ENCODE measurements at regions not wholly inside any gene's neighbourhood (a gene's known extent, or its start where the extent isn't known, plus 50 kb on each side); places are given as distances from the start of the nearest gene placed in this dataset.

GRCh38 chr12:74849801-74850200, 312.2 kb downstream of the ATXN7L3B start:
- H3K9me3 ChIP-seq (ENCODE audit: control insufficient read depth, insufficient read depth, low read depth, low read length): no peaks in the 10 kb centered on the region
- no peaks in the 10 kb centered on the region for H4K20me1 ChIP-seq (ENCODE audit: control insufficient read depth, extremely low read depth, insufficient read depth, low read length)
- no peak for TF ChIP-seq EZH2 (IDR thresholded peaks at IDR 0.05; ENCODE audit: low read length, missing control alignments)
- no peak for TF ChIP-seq CTCF (conservative IDR thresholded peaks at IDR 0.05 in 1 of 2, IDR thresholded peaks at IDR 0.05 in 1 of 2; ENCODE audit: low read depth in 1 of 2, low read length in 2 of 2)
- H3K27ac ChIP-seq (ENCODE audit: insufficient read depth, low read length): no peak overlapping the region
- H3K4me3 ChIP-seq (replicated peaks in 1 of 4; ENCODE audit: control extremely low read depth in 1 of 4, insufficient read depth in 1 of 4, low read depth in 3 of 4, low read length in 4 of 4): no peak overlapping the region
- no peaks in the 10 kb centered on the region for H3K79me2 ChIP-seq (ENCODE audit: control insufficient read depth, insufficient read depth, low read length)
- no peaks in the 10 kb centered on the region for H3K4me1 ChIP-seq (ENCODE audit: control insufficient read depth, extremely low read depth, insufficient read depth, low read length)
- no peaks in the 10 kb centered on the region for H3K27me3 ChIP-seq (ENCODE audit: control insufficient read depth, insufficient read depth, low read length)
- DNase-seq (ENCODE audit: low read depth in 2 of 2): no peak
- no peak overlapping the region for H2AFZ ChIP-seq (ENCODE audit: low read length)
- H3K4me2 ChIP-seq (ENCODE audit: extremely low read depth, insufficient read depth, low read length): no peak overlapping the region
- H3K9ac ChIP-seq (ENCODE audit: insufficient read depth, low read length): no peak overlapping the region
- no peaks in the 10 kb centered on the region for H3K36me3 ChIP-seq (ENCODE audit: control insufficient read depth, insufficient read depth, low read length)

- H3K9me3 ChIP-seq (ENCODE audit: control insufficient read depth, insufficient read depth, low read depth, low read length): no peaks in the 10 kb centered on the region
- DNase-seq (ENCODE audit: low read depth in 2 of 2): no peak
- H4K20me1 ChIP-seq (ENCODE audit: control insufficient read depth, extremely low read depth, insufficient read depth, low read length): no peaks in the 10 kb centered on the region
- no peak overlapping the region for H3K4me2 ChIP-seq (ENCODE audit: extremely low read depth, insufficient read depth, low read length)
- no peaks in the 10 kb centered on the region for H3K36me3 ChIP-seq (ENCODE audit: control insufficient read depth, insufficient read depth, low read length)
- no peak overlapping the region for H3K4me3 ChIP-seq (replicated peaks in 1 of 4; ENCODE audit: control extremely low read depth in 1 of 4, insufficient read depth in 1 of 4, low read depth in 3 of 4, low read length in 4 of 4)
- TF ChIP-seq EZH2 (IDR thresholded peaks at IDR 0.05; ENCODE audit: low read length, missing control alignments) (no peak), CTCF (conservative IDR thresholded peaks at IDR 0.05 in 1 of 2, IDR thresholded peaks at IDR 0.05 in 1 of 2; ENCODE audit: low read depth in 1 of 2, low read length in 2 of 2) (no peak)
- H3K9ac ChIP-seq (ENCODE audit: insufficient read depth, low read length): no peak overlapping the region
- no peaks in the 10 kb centered on the region for H3K4me1 ChIP-seq (ENCODE audit: control insufficient read depth, extremely low read depth, insufficient read depth, low read length)
- H3K79me2 ChIP-seq (ENCODE audit: control insufficient read depth, insufficient read depth, low read length): no peaks in the 10 kb centered on the region
- H3K27ac ChIP-seq (ENCODE audit: insufficient read depth, low read length): no peak overlapping the region
- no peak overlapping the region for H2AFZ ChIP-seq (ENCODE audit: low read length)
- no peaks in the 10 kb centered on the region for H3K27me3 ChIP-seq (ENCODE audit: control insufficient read depth, insufficient read depth, low read length)
These were observed 334.2 kb downstream of the ATXN7L3B start for GRCh38 chr12:74871817-74872216.

- Histone ChIP-seq H3K4me2 (ENCODE audit: extremely low read depth, insufficient read depth, low read length) (no peak overlapping the region), H3K79me2 (ENCODE audit: control insufficient read depth, insufficient read depth, low read length) (no peaks in the 10 kb centered on the region), H3K36me3 (ENCODE audit: control insufficient read depth, insufficient read depth, low read length) (no peaks in the 10 kb centered on the region), H3K9me3 (ENCODE audit: control insufficient read depth, insufficient read depth, low read depth, low read length) (no peaks in the 10 kb centered on the region), H3K27ac (ENCODE audit: insufficient read depth, low read length) (no peak overlapping the region), H4K20me1 (ENCODE audit: control insufficient read depth, extremely low read depth, insufficient read depth, low read length) (no peaks in the 10 kb centered on the region), H3K9ac (ENCODE audit: insufficient read depth, low read length) (no peak overlapping the region), H3K4me1 (ENCODE audit: control insufficient read depth, extremely low read depth, insufficient read depth, low read length) (peaks cover 2% of the 10 kb centered on the region), H3K27me3 (ENCODE audit: control insufficient read depth, insufficient read depth, low read length) (no peaks in the 10 kb centered on the region), H2AFZ (ENCODE audit: low read length) (no peak overlapping the region), H3K4me3 (replicated peaks in 1 of 4; ENCODE audit: control extremely low read depth in 1 of 4, insufficient read depth in 1 of 4, low read depth in 3 of 4, low read length in 4 of 4) (no peak overlapping the region)
- no peak for DNase-seq (ENCODE audit: low read depth in 2 of 2)
- no peak for TF ChIP-seq EZH2 (IDR thresholded peaks at IDR 0.05; ENCODE audit: low read length, missing control alignments)
- no peak for TF ChIP-seq CTCF (conservative IDR thresholded peaks at IDR 0.05 in 1 of 2, IDR thresholded peaks at IDR 0.05 in 1 of 2; ENCODE audit: low read depth in 1 of 2, low read length in 2 of 2)
These were observed 323.9 kb downstream of the KCNC2 start for GRCh38 chr12:74885775-74886174.
